ENCODE measurements at regions not wholly inside any gene's neighbourhood (a gene's known extent, or its start where the extent isn't known, plus 50 kb on each side); places are given as distances from the start of the nearest gene placed in this dataset.

DNA sequence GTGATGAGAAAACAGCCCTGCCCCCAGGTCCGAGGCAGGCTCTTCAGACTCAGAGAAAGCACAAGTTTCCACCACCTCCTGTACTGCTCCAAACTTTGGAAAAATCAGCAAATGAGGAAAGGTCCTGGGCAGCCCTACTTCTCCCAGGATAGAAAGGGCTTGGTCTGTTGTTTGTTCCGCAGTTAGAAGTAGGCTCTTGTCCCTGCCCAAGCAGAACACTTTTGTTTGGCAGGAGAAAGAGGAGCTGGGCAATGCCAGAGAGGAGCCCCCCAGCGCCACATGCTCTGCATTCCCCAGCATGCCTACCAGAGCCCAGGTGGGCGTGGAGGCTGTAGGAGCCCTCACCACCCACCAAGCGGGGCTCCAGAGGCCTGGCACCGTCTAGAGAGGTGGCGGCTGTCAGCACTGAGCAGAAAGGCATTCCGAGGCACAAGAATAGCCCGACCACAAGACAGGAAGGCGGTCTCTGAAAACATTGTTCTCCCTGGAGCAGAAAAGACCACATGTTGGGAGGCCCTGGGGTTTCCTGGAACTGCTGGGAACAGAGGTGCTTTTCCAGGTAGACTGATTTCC, 90.3 kb upstream of the CD82 start:
- no peak for TF ChIP-seq CTCF (conservative IDR thresholded peaks at IDR 0.05 in 1 of 2, IDR thresholded peaks at IDR 0.05 in 1 of 2; ENCODE audit: low read depth in 1 of 2, low read length in 2 of 2)
- TF ChIP-seq EZH2 (IDR thresholded peaks at IDR 0.05; ENCODE audit: low read length, missing control alignments), result no peak

Measured in fibroblast of lung (primary cell).